HepG2 (cell line): ENCODE measurements at regions not wholly inside any gene's neighbourhood (a gene's known extent, or its start where the extent isn't known, plus 50 kb on each side); places are given as distances from the start of the nearest gene placed in this dataset.

ENCODE experiments used
- AGO2 ChIP-seq: fragments of 200-400 bp; formaldehyde crosslinking; optimal IDR thresholded peaks from 2 replicates; pipeline ENCODE3; 2017; ENCODE audit warnings: mild to moderate bottlenecking, low read depth, low read length, moderate library complexity
- AKAP8 ChIP-seq: sonication (generic); formaldehyde crosslinking; IDR thresholded peaks from 2 replicates; pipeline ENCODE4 v1.5.1; 2020; ENCODE audit warnings: mild to moderate bottlenecking, missing genetic modification reagents
- CBX2 ChIP-seq, 2 experiments: fragments of 200-600 bp in 1 of 2; sonication (generic); formaldehyde crosslinking in 1 of 2; IDR thresholded peaks; 2 replicates each; pipeline versions ENCODE4 v1.7.0 to v1.8.1; 2018 to 2022; ENCODE audit warnings: low read depth in 2 of 2, low read length in 1 of 2, mild to moderate bottlenecking in 1 of 2, missing genetic modification reagents in 1 of 2
- CHCHD3 ChIP-seq: sonication (generic); formaldehyde crosslinking; IDR thresholded peaks from 2 replicates; pipeline ENCODE4 v1.8.0; 2022; ENCODE audit warnings: mild to moderate bottlenecking, missing genetic modification reagents, moderate library complexity
- DBP ChIP-seq: sonication (generic); formaldehyde crosslinking; IDR thresholded peaks from 2 replicates; pipeline ENCODE4 v1.4.0; 2020; ENCODE audit warnings: missing genetic modification reagents; ENCODE audit errors: not compliant biosample characterization
- FOSL1 ChIP-seq: sonication (generic); formaldehyde crosslinking; IDR thresholded peaks from 2 replicates; pipeline ENCODE4 v1.9.0; 2021; ENCODE audit warnings: missing genetic modification reagents, borderline replicate concordance
- FOXM1 ChIP-seq: sonication (generic); formaldehyde crosslinking; IDR thresholded peaks from 2 replicates; pipeline ENCODE4 v1.5.0; 2020; ENCODE audit warnings: missing genetic modification reagents
- ISX ChIP-seq: sonication (generic); formaldehyde crosslinking; conservative IDR thresholded peaks from 2 replicates; pipeline ENCODE4 v1.5.0; 2020; ENCODE audit warnings: missing genetic modification reagents
- JUN ChIP-seq: sonication (generic); formaldehyde crosslinking; IDR thresholded peaks from 2 replicates; pipeline ENCODE4 v1.4.0; 2020; ENCODE audit warnings: mild to moderate bottlenecking, missing genetic modification reagents
- KLF16 ChIP-seq, 2 experiments: sonication (generic) in 1 of 2; formaldehyde crosslinking in 1 of 2; IDR thresholded peaks; 2 replicates each; pipeline versions ENCODE4 v1.6.1 to v1.8.0; 2016 to 2023; ENCODE audit warnings: missing genetic modification reagents in 2 of 2, missing compliant biosample characterization in 1 of 2
- LRRFIP1 ChIP-seq: sonication (generic); formaldehyde crosslinking; conservative IDR thresholded peaks from 2 replicates; pipeline ENCODE4 v1.4.0; 2020; ENCODE audit warnings: missing genetic modification reagents
- MAFF ChIP-seq: IDR thresholded peaks from 2 replicates; pipeline ENCODE4 v1.6.1; 2011; ENCODE audit warnings: low read depth, low read length, improper control_type of control experiment
- RAD51 ChIP-seq: fragments of 450-650 bp; IDR thresholded peaks from 2 replicates; pipeline ENCODE4 v1.6.1; 2016; ENCODE audit warnings: borderline replicate concordance
- RELA ChIP-seq: sonication (generic); formaldehyde crosslinking; IDR thresholded peaks from 2 replicates; pipeline ENCODE4 v1.4.0; 2020; ENCODE audit warnings: missing genetic modification reagents
- TBP ChIP-seq: sonication (generic); formaldehyde crosslinking; IDR thresholded peaks from 2 replicates; pipeline ENCODE4 v1.5.0; 2020; ENCODE audit warnings: missing genetic modification reagents
- TOE1 ChIP-seq: sonication (generic); formaldehyde crosslinking; IDR thresholded peaks from 2 replicates; pipeline ENCODE4 v1.4.0; 2020; ENCODE audit warnings: mild to moderate bottlenecking, missing genetic modification reagents
- U2AF2 ChIP-seq: fragments of 200-400 bp; formaldehyde crosslinking; IDR thresholded peaks from 2 replicates; pipeline ENCODE4 v1.6.1; 2017; ENCODE audit warnings: low read depth, mild to moderate bottlenecking, low read length
- ZBTB43 ChIP-seq: sonication (generic); formaldehyde crosslinking; conservative IDR thresholded peaks from 2 replicates; pipeline ENCODE4 v1.4.0; 2020; ENCODE audit warnings: missing genetic modification reagents
- ZFY ChIP-seq: sonication (generic); formaldehyde crosslinking; IDR thresholded peaks from 2 replicates; pipeline ENCODE4 v1.4.0; 2020; ENCODE audit warnings: missing genetic modification reagents
- ZKSCAN8 ChIP-seq: IDR thresholded peaks from 2 replicates; pipeline ENCODE4 v1.6.1; 2016; ENCODE audit warnings: borderline replicate concordance, missing genetic modification reagents, missing compliant biosample characterization
- ZNF549 ChIP-seq: sonication (generic); formaldehyde crosslinking; IDR thresholded peaks from 2 replicates; pipeline ENCODE4 v1.5.0; 2020; ENCODE audit warnings: missing genetic modification reagents
- ZNF629 ChIP-seq: sonication (generic); formaldehyde crosslinking; conservative IDR thresholded peaks from 2 replicates; pipeline ENCODE4 v1.5.0; 2020; ENCODE audit warnings: missing genetic modification reagents
- ZSCAN22 ChIP-seq: sonication (generic); formaldehyde crosslinking; IDR thresholded peaks from 2 replicates; pipeline ENCODE4 v1.4.0; 2020; ENCODE audit warnings: mild to moderate bottlenecking, missing genetic modification reagents
- TF ChIP-seq, protein P1 (sequence below): sonication (generic); formaldehyde crosslinking; IDR thresholded peaks from 2 replicates; pipeline ENCODE4 v1.4.0; 2020; ENCODE audit warnings: mild to moderate bottlenecking, missing genetic modification reagents
- TF ChIP-seq, protein P2 (sequence below): sonication (generic); formaldehyde crosslinking; IDR thresholded peaks from 2 replicates; pipeline ENCODE4 v1.5.0; 2020; ENCODE audit warnings: mild to moderate bottlenecking, missing genetic modification reagents, borderline replicate concordance

GRCh38 chr3:76685858-76686257 is 354.0 kb upstream of the ROBO2 start (continued):
- TF ChIP-seq TOE1 (CRISPR knock-in tag), result no peak
- no peak for TF ChIP-seq RELA (CRISPR knock-in tag)
- no peak for TF ChIP-seq ISX (CRISPR knock-in tag)
- TF ChIP-seq DBP (CRISPR knock-in tag), result no peak
- no peak for TF ChIP-seq ZFY (CRISPR knock-in tag)
- peak; percentile 89 for TF ChIP-seq FOSL1 (CRISPR knock-in tag)
- TF ChIP-seq MAFF, result no peak
- TF ChIP-seq TBP, result no peak
- no peak for TF ChIP-seq AGO2
- peak; percentile 88 for TF ChIP-seq JUN (CRISPR knock-in tag)
- no peak for TF ChIP-seq ZBTB43 (CRISPR knock-in tag)
- TF ChIP-seq ZNF629 (CRISPR knock-in tag), result no peak
- TF ChIP-seq RAD51, result no peak
- TF ChIP-seq, protein P1, sequence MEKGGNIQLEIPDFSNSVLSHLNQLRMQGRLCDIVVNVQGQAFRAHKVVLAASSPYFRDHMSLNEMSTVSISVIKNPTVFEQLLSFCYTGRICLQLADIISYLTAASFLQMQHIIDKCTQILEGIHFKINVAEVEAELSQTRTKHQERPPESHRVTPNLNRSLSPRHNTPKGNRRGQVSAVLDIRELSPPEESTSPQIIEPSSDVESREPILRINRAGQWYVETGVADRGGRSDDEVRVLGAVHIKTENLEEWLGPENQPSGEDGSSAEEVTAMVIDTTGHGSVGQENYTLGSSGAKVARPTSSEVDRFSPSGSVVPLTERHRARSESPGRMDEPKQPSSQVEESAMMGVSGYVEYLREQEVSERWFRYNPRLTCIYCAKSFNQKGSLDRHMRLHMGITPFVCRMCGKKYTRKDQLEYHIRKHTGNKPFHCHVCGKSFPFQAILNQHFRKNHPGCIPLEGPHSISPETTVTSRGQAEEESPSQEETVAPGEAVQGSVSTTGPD (CRISPR knock-in tag), result no peak
- no peak for TF ChIP-seq LRRFIP1 (CRISPR knock-in tag)
- no peak for TF ChIP-seq CBX2 (IDR thresholded peaks at IDR 0.05; ENCODE audit: low read depth, low read length)
- TF ChIP-seq CBX2 (CRISPR knock-in tag; IDR thresholded peaks at IDR 0.05; ENCODE audit: low read depth), result no peak
- no peak for TF ChIP-seq U2AF2
- no peak for TF ChIP-seq ZKSCAN8 (CRISPR knock-in tag)
- TF ChIP-seq KLF16 (CRISPR knock-in tag; IDR thresholded peaks at IDR 0.05), result no peak
- TF ChIP-seq CHCHD3, result no peak
- TF ChIP-seq FOXM1 (CRISPR knock-in tag), result no peak
- no peak for TF ChIP-seq AKAP8 (CRISPR knock-in tag)
- TF ChIP-seq ZSCAN22 (CRISPR knock-in tag), result no peak
- TF ChIP-seq, protein P2, sequence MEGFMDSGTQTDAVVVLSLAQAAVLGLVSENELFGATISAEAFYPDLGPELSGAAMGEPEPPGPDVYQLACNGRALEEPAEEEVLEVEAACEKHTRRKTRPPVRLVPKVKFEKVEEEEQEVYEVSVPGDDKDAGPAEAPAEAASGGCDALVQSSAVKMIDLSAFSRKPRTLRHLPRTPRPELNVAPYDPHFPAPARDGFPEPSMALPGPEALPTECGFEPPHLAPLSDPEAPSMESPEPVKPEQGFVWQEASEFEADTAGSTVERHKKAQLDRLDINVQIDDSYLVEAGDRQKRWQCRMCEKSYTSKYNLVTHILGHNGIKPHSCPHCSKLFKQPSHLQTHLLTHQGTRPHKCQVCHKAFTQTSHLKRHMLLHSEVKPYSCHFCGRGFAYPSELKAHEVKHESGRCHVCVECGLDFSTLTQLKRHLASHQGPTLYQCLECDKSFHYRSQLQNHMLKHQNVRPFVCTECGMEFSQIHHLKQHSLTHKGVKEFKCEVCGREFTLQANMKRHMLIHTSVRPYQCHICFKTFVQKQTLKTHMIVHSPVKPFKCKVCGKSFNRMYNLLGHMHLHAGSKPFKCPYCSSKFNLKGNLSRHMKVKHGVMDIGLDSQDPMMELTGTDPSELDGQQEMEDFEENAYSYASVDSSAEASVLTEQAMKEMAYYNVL (CRISPR knock-in tag), result peak; percentile 96
- no peak for TF ChIP-seq ZNF549
